ENCODE measurements at regions not wholly inside any gene's neighbourhood (a gene's known extent, or its start where the extent isn't known, plus 50 kb on each side); places are given as distances from the start of the nearest gene placed in this dataset.

DNA sequence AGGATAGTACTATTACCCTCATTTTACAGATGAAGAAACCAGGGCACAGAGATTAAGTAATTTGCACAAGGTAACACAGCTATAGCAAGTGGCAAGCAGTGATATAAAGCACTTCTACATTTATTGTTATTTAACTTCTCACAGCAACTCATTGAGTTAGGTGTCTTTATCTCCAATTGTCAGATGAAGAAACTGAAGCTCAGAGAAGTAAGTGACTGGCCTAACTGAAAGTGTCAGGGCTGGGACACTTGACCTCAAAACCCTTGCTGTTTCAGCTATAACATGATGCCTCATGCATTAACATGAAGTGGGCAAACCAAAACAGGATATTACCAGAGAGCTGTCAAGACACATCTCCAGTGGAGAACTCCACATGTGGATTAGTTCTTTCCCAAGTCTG lies 65.8 kb upstream of the LEKR1 start:
- no peak for DNase-seq (ENCODE audit: low spot score)

DNA sequence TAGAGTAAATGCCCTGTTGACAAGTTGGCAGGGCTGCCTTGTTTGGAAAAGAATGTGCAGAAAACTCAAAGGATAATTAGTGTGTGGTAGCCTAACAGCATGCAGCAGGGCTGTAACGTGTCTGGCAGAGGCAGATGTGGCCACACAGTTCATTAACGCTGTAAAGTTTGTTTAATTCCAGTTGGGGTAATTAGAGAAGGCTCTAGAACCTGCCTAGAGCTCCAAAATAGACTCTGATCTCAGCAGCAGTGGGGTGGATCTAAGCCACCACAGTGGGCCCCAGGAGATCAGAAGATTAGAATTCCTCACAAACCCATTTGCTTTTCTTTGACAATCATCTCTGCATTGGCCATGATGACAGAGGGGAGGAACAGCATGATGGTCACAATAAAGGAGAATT lies 65.1 kb upstream of the LEKR1 start:
- no peak for DNase-seq (ENCODE audit: low spot score)

DNA sequence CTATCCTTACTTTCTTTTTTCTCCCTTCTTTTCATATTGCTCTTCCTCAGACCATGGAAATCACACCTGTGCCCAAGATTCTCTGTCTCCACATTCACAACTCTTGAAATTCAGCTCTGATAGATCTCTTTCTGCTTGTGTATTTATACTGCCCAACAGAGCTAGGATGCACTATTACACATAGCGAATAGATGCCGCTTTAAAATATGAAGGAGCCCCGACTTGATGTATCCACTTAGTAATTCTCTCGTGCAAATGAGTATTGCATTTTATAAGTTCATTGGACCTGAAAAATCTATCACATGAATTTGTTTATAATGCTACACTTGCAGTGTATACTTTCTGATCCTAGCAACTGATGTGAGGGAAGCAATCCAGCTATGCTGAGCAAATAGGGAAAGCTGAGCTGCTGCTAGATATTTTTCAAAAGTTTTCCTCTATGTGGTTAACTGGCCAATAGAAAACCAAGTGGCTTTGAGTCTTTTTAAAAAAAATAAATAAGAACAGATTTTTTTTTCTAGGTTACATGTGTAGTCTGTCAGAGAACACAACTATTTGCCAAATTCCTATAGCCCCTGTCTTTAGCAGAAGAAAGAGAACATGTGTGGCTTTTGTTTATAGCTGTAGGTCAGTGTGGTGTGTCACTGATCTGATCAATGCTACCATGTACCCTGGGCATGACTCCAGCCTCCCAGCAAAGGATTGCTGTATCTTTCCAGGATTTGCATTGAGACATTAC lies 64.3 kb upstream of the LEKR1 start:
- DNase-seq (ENCODE audit: low spot score) = no peak

DNA sequence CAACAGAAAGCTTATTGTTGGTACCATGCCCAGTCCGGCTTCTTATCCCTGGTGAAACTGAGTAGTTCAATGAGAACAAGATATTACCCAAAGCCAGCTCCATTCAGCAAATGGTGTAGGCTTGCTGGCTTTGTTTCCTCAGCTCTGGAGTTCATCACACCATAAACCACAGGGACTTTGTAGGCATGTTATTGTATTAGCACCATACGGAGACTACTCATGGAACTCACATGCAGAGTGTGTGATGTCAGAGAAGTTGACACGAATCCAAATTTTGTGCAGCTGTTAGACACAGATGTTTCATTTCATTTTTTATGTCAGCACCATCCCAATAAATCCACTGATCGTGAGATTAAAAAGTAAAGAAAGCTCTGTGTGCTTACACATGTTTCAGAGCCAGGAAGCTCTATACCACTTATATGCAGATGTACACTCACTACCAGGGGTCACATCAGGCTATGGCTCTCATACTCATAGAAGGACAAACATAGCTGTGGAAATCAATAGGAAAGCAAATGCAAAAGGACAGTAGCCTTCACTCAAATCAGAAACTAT lies 63.4 kb upstream of the LEKR1 start:
- DNase-seq (ENCODE audit: low spot score) = no peak

DNA sequence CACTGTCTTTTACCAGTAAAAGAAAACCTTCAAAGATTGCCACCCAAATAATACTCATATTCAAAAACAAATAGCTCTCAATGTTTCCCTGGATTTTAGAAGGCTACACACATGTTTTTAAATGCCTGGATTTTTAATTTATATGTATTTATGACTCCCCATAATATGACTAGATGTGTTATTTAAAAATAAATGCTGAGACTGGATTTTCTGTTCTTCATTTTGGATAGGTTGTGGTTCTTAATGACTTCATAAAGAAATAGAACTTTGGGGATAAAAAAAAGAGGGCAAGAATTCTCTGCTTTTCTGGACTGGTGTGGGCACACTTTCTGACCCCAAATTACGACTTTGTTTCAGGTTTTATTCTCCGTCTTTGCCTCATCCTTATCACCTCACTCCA lies 62.8 kb upstream of the LEKR1 start:
- no peak for DNase-seq (ENCODE audit: low spot score)

DNA sequence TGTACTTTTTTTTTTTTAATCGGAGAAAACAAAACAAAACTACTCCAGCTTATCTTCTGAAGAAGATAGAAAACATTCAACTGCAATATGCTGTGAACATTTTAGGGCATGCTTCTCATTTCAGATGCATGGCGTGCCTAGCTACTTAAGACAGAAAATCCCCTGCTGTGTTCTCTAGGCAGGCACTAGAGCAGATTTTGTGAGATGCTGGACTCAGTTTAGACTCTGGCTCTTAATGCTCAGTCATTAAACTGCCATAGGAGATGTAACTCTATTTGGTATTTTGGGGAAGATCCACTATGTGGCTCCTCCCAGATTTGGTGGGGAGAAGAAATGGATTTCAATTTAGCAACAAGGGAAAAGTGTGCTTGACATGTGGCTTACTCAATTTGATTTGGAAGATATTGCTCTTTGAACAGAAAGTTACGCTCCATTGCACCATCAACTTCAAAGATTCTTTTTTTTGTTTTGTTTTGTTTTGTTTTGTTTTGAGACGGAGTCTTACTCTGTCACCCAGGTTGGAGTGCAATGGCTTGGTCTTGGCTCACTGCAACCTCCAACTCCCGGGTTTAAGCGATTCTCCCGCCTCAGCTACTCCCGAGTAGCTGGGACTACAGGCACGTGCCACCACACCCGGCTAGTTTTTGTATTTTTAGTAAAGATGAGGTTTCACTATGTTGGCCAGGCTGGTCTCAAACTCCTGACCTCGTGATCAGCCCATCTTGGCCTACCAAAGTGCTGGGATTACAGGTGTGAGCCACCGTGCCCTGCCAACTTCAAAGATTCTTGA lies 62.0 kb upstream of the LEKR1 start:
- no peak for DNase-seq (ENCODE audit: low spot score)

DNA sequence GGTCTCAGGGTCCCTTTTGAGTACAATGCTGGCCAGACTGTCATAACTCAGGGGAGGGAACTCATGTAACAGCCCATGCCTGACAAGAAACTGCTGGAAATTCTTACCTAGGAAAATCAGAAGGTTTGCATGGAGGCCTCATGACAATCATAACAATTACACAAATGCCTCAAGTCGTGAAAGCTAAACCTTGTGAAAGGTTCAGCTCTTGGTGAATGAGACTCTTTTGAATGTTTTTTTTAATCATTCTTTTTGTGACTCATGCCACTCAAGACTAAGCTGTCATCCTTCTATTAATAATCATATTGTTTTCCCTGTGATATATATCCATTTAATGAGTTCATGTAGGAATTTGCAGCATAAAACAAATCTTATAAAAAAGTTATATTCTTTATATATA lies 61.4 kb upstream of the LEKR1 start:
- peak; percentile 26 for DNase-seq (ENCODE audit: low spot score)

DNA sequence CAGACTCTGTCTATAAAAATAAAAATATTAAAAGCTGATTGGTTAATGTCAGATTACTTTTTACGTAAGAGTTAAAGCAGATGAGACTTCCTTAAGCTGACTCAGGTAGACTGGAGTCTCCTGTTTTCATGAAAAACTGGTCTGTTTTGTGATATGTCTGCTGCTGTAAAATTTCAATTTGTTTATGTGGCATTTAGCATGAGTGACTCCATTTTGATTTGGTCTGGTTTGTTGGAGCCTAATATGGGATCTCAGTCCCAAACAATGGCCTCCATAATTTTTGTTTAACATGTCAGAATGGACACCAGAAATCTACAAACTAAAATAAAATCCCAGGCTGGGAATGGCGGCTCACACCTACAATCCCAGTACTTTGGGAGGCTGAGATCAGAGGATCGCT lies 57.8 kb upstream of the LEKR1 start:
- DNase-seq (ENCODE audit: low spot score) = no peak

DNA sequence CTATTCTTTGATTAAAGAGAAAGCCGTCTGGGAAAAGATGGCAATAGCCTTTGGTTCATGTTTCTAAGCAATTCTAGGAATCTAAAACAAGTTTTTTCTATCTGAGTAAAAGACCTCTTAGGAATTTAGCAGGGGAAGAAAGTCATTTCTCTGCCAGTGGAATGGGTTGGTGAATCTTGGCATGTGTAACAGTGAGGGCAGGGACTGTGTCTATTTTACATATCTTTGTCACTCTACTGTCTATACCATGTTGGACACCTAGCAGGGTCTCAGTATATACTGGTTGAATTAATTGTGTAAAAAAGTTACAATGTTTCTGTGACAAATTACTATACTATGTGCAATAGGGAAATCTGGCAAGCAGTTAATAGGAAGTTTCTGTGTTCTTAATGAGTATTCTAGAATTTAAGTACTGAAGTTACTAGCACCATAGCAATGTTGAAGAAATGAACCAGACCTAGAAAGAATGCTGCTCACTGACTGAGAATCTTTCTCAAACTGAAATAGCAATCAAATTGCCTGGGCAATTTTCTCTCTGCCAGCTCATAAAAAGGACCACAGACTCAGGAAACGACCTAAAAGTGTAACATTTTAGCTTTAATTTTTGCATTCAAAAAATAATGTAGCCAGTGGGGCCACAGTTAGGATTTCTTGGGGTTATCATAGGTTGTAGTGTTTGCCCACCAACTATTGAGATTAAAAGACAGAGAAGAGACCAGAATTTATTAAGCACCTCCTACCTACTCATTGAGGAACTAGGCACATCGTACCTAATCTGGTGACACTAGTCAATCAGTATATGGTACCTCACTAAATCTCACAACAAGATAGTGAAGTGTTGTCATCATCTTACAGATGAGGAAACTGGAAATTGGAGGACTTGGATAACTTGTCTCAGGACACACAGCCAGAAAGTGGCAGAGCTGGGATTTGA lies 56.2 kb upstream of the LEKR1 start:
- no peak for DNase-seq (ENCODE audit: low spot score)

DNA sequence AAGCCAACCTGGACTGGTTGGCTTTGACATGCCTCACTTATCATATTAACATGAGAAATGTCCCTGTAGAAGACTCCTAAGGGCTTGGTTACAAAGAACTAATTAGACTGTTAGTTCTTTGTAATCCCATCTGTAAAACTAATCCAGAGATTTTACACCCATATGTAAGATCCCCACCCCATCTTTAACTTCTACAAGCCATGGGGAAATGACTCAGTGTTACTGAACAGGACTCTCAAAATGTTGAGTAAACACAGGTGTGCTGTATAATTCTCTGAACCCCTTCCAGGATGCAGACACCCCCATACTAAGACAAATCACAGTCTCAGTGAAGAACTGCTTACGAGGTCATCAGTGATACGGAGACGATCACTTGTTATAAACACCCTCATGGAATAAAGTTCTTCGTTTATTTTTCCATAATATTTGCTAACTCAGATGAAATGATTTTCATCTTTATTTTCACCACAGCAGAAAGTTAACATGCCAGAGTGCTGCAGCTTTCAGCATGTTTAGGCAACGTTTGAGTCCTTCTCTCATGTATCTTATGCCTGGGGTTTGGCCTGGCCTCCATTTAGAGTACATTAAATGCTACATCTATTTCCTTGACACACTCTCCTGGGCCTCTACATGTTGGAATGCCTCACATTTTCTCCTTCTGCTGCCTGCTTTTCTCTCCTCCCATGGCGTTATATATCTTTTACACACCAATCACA lies 55.3 kb upstream of the LEKR1 start:
- no peak for DNase-seq (ENCODE audit: low spot score)

DNA sequence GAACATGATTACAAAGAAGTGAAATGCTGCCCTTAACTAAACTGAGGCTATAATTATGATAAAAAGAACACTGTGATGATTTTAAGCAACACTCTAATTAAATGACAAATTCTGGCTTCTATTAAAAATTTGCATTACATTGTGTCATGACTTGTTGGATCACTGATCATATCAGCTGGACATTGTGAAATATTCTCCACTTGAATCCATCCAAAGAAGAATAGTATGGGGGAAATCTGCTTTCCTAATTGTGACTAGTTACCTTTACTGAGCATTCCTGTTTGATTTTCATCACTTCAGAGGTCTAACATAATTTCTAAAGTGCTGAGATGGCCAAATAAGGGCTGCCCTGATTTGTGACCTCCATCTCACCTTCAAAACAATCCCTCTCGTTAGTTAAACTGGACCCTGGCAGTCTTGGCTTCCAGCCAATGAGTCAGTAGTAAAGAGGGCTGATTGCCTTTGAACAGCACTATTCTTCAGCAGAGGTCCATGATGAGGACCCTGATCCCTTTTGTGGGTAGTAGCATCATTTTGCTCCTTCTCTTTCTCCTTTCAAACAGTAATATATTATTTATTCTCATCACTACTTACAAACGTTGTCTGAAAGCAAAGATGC lies 53.5 kb upstream of the LEKR1 start:
- no peak for DNase-seq (ENCODE audit: low spot score)

DNA sequence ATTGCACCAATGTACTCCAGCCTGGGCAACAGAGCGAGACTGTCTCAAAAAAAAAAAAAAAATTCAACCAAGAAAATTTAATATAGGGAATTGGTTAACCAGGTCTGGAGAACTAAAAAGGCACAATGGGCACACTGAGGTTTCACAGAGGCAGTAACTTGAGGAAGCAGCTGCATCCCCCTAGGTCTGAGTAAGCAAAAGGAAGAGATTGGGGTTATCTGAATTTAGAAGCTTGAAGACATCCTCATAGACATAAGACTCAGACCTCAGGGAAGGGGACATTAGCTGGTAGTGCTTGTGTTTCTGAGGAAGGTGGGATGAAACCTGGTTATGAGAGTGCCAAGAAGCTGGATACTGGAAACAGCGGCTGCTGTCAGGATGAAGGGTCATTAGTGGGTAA lies 50.1 kb upstream of the LEKR1 start:
- DNase-seq (ENCODE audit: low spot score) = no peak

Data from kidney capillary endothelial cell (primary cell).